B cell (primary cell): ENCODE measurements at regions not wholly inside any gene's neighbourhood (a gene's known extent, or its start where the extent isn't known, plus 50 kb on each side); places are given as distances from the start of the nearest gene placed in this dataset.
"Not testable (repeated sequence)": the region's sequence is repeated elsewhere in the genome, so short reads cannot be mapped to it uniquely, and the experiment has no call there.

Experiments
- ATAC-seq: fragments of 200-7000 bp; cut with Tn5 transposase; one replicate; pipeline ENCODE4 v1.10.0; 2021; ENCODE audit warnings: low read depth, mild to moderate bottlenecking, moderate number of reproducible peaks, moderate library complexity
- CTCF ChIA-PET: fragments of 350-600 bp; sonication (Branson Sonifier 250); formaldehyde crosslinking; loops from one replicate; lab custom pipeline; 2021; ENCODE audit warnings: antibody characterized with exemption, inconsistent platforms; lab: Charles Lee
- POLR2A ChIA-PET: fragments of 350-600 bp; sonication (Branson Sonifier 250); formaldehyde crosslinking; loops from one replicate; lab custom pipeline; 2021; ENCODE audit warnings: antibody characterized with exemption; lab: Charles Lee
- DNase-seq: peaks from one replicate; pipeline ENCODE4 v3.0.0; 2013
- H2AFZ ChIP-seq: 2 replicates; pipeline ENCODE4 v1.6.1; 2012; ENCODE audit warnings: mild to moderate bottlenecking, low read depth, low read length; ENCODE audit not compliant: insufficient read depth, poor library complexity, severe bottlenecking
- H3K27ac ChIP-seq, 2 donors: 1 replicate in 1 of 2; 2 replicates in 1 of 2; pipeline ENCODE4 v1.5.1; 2012 to 2013; ENCODE audit warnings: low read length in 2 of 2, mild to moderate bottlenecking in 2 of 2, moderate library complexity in 1 of 2
- H3K27me3 ChIP-seq, 4 experiments: fragments of 200-600 bp in 1 of 4; sonication (generic) in 1 of 4; replicated peaks in 1 of 4; 1 replicate in 2 of 4; 2 replicates in 2 of 4; pipeline versions ENCODE4 v1.6.1 to v1.7.0; 2013 to 2016; ENCODE audit warnings: low read length in 3 of 4, mild to moderate bottlenecking in 2 of 4, mixed read lengths in 1 of 4, moderate library complexity in 1 of 4; ENCODE audit not compliant: insufficient read depth in 4 of 4, control insufficient read depth in 3 of 4; ENCODE audit errors: control extremely low read depth in 1 of 4
- H3K36me3 ChIP-seq, 2 experiments: replicated peaks in 1 of 2; 1 replicate in 1 of 2; 2 replicates in 1 of 2; pipeline versions ENCODE4 v1.6.1 to v1.7.1; 2013; ENCODE audit warnings: low read length in 1 of 2; ENCODE audit not compliant: insufficient read depth in 2 of 2, control insufficient read depth in 1 of 2; ENCODE audit errors: control extremely low read depth in 1 of 2, extremely low read depth in 1 of 2
- H3K4me1 ChIP-seq, 2 donors: fragments of 200-600 bp in 1 of 2; sonication (generic) in 1 of 2; 1 replicate in 1 of 2; 2 replicates in 1 of 2; pipeline versions ENCODE4 v1.5.1 to v1.6.1; 2013 to 2017; ENCODE audit warnings: low read length in 2 of 2; ENCODE audit not compliant: control insufficient read depth in 2 of 2, insufficient read depth in 2 of 2
- H3K4me2 ChIP-seq: replicated peaks from 2 replicates; pipeline ENCODE3; 2012; ENCODE audit warnings: mild to moderate bottlenecking, low read depth, low read length; ENCODE audit not compliant: poor library complexity, severe bottlenecking
- H3K4me3 ChIP-seq, 5 experiments: fragments of 200-600 bp in 1 of 5; sonication (generic) in 1 of 5; 1 replicate in 3 of 5; 2 replicates in 2 of 5; pipeline versions ENCODE4 v1.5.1 to v1.7.0; 2011 to 2016; ENCODE audit warnings: low read length in 4 of 5, mild to moderate bottlenecking in 4 of 5, low read depth in 2 of 5, control low read depth in 1 of 5, moderate library complexity in 1 of 5; ENCODE audit not compliant: insufficient read depth in 1 of 5; ENCODE audit errors: control extremely low read depth in 1 of 5, extremely low read depth in 1 of 5
- H3K79me2 ChIP-seq: fragments of 200-600 bp; sonication (generic); one replicate; pipeline ENCODE4 v1.6.0; 2016; ENCODE audit warnings: low read length; ENCODE audit not compliant: control insufficient read depth, insufficient read depth
- H3K9ac ChIP-seq: fragments of 200-600 bp; sonication (generic); 2 replicates; pipeline ENCODE4 v1.6.1; 2017; ENCODE audit warnings: mild to moderate bottlenecking, low read length, moderate library complexity
- H3K9me3 ChIP-seq, 3 donors: one replicate each; pipeline versions ENCODE4 v1.6.1 to v1.7.1; 2013; ENCODE audit warnings: low read length in 2 of 3; ENCODE audit not compliant: control insufficient read depth in 2 of 3, insufficient read depth in 1 of 3; ENCODE audit errors: control extremely low read depth in 1 of 3
- H4K20me1 ChIP-seq: 2 replicates; pipeline ENCODE4 v1.6.0; 2012; ENCODE audit warnings: mild to moderate bottlenecking, low read length; ENCODE audit not compliant: insufficient read depth, control insufficient read depth, poor library complexity, severe bottlenecking
- H3K27ac Mint-ChIP-seq: one replicate; pipeline ENCODE4 v1.8.0; 2021; ENCODE audit warnings: mixed read lengths
- H3K27me3 Mint-ChIP-seq: one replicate; pipeline ENCODE4 v1.8.0; 2021; ENCODE audit warnings: mixed read lengths
- H3K4me1 Mint-ChIP-seq: one replicate; pipeline ENCODE4 v1.8.0; 2021; ENCODE audit warnings: mixed read lengths
- H3K4me3 Mint-ChIP-seq: one replicate; pipeline ENCODE4 v1.8.0; 2021; ENCODE audit warnings: mixed read lengths
- H3K9me3 Mint-ChIP-seq: one replicate; pipeline ENCODE4 v1.8.0; 2022; ENCODE audit warnings: mixed read lengths; ENCODE audit not compliant: insufficient read depth
- WGBS: methylation state at CpG from one replicate; pipeline ENCODE4 v1.1.5; 2013; ENCODE audit warnings: missing lambda C conversion rate; ENCODE audit not compliant: insufficient coverage; 5-methylcytosine and 5-hydroxymethylcytosine counted together
- intact Hi-C: fragments of 100-400 bp; cut with micrococcal nuclease; formaldehyde crosslinking; loops from one replicate; pipeline ENCODE4 v1.10.0; 2022

DNA sequence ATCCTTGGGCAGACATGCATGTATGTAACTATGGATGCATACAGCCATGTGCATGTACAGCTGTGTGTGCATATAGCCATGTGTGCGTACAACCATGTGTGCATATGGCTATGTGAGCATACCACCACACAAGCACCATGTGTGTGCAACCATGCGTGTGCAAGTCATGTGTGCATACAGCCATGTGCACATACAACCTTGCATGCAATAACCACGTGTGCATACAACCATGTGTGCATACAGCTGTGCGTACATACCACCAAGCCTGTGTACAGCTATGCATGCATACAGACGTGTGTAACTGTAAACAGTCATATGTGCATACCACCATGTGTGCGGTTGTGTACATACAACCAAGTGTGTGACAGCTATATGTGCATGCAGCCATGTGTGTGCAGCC is 186.4 kb downstream of the LAT start:
- POLR2A ChIA-PET, result not testable (repeated sequence)

DNA sequence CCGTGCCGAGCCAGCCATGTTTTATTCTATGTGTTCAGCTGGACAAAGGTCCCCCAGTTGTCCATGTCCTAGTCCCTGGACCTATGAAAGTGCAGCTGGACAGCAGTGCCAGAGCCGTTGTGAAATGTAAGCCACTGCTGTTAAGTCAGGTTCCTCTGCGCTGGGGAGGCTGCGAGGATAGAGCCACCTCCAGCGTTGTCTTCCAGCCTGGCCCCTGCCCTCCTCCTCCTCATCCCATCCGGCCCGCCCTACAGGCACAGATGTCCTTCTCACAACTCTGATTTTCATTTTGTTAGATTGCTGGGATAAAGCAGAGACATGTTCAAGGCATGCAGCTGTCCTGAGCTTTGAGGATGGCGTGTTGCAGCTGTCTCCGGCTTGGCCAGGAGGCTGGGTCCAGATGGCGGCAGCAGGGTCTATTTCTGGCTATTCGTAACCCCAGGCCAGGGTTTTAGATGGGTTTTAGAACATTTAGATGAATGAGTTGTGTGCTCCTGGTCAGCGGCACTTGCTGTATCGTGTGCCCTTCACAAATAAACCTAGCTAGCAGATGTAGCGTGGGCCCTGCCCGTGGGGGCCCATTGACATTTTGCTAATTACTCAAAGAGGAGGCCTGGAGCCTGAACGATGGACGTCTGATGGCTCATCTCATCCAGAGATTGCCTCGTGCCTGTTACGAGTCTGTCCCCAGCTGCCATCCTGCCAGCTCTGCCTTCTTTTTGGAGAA is 185.7 kb downstream of the LAT start:
- H2AFZ ChIP-seq, POLR2A ChIA-PET, H3K4me2 ChIP-seq, H3K79me2 ChIP-seq, H3K4me1 Mint-ChIP-seq, ATAC-seq, H3K36me3 ChIP-seq, H3K27ac Mint-ChIP-seq, H4K20me1 ChIP-seq, H3K27me3 Mint-ChIP-seq, H3K27ac ChIP-seq, H3K27me3 ChIP-seq, intact Hi-C loops, H3K4me1 ChIP-seq, H3K4me3 Mint-ChIP-seq, H3K9me3 ChIP-seq, CTCF ChIA-PET, H3K9ac ChIP-seq, DNase-seq, H3K4me3 ChIP-seq, H3K9me3 Mint-ChIP-seq: not testable (repeated sequence)
- over 99% methylated on average over 15 of the region's 20 CpGs for WGBS

More for the DNA sequence above, 186.4 kb downstream of the LAT start:
- H2AFZ ChIP-seq, H3K4me3 ChIP-seq, CTCF ChIA-PET, H3K4me2 ChIP-seq, H3K27me3 ChIP-seq, H3K27ac Mint-ChIP-seq, ATAC-seq, H3K4me3 Mint-ChIP-seq, DNase-seq, intact Hi-C loops, H3K27me3 Mint-ChIP-seq, H3K9ac ChIP-seq, H3K36me3 ChIP-seq, H3K9me3 ChIP-seq, H3K9me3 Mint-ChIP-seq, H3K4me1 Mint-ChIP-seq, H3K27ac ChIP-seq, H3K79me2 ChIP-seq, H3K4me1 ChIP-seq, H4K20me1 ChIP-seq: not testable (repeated sequence)
- 93% methylated on average over 5 of the region's 6 CpGs for WGBS

DNA sequence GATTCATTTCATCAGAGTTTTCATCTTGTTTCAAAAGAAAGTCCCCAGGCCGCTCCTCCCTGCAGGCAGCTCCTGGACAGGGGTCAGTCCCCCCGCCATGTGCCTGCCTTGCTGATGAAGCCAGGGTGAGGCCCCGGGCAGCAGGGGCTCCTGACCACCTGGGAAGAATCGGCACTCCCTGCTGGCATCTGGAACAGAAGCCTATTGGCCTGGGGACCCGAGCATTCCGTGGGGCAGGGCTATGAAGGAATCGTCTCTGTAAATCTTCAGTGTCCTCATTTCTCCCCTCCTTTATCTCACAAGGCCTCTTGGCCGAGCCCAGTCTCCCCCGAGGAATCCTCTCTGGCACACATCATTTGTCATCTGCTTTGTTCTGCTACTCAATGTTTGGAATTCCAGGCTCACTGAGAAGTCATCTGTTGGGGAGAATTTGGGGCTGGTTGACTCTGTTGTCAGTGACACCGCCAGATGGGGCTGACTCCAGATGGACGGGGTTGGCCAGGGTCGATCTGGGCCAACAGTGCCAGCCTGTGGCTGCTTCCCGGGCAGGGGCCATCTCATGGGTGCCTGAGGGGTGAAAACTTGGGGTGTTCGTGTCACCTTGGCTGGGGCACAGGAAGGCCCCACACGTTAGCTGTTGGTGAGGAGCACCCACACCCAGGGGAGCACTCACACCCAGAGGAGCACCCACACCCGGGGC is 184.6 kb downstream of the LAT start:
- H3K27me3 ChIP-seq, DNase-seq, CTCF ChIA-PET, H3K4me3 Mint-ChIP-seq, ATAC-seq, H3K4me1 Mint-ChIP-seq, H3K4me3 ChIP-seq, H3K9me3 Mint-ChIP-seq, H3K27me3 Mint-ChIP-seq, H3K27ac ChIP-seq, H3K27ac Mint-ChIP-seq, H3K79me2 ChIP-seq, H2AFZ ChIP-seq, intact Hi-C loops, H3K4me1 ChIP-seq, H3K4me2 ChIP-seq, H3K9ac ChIP-seq, POLR2A ChIA-PET, H3K9me3 ChIP-seq, H4K20me1 ChIP-seq, H3K36me3 ChIP-seq: not testable (repeated sequence)
- 95% methylated on average over 9 of the region's 16 CpGs for WGBS
